MM.1S (cell line): ENCODE measurements at regions not wholly inside any gene's neighbourhood (a gene's known extent, or its start where the extent isn't known, plus 50 kb on each side); places are given as distances from the start of the nearest gene placed in this dataset.
"Not testable (repeated sequence)": the region's sequence is repeated elsewhere in the genome, so short reads cannot be mapped to it uniquely, and the experiment has no call there.

ENCODE experiments used
- DNase-seq: peaks from one replicate; pipeline ENCODE4 v3.0.0-alpha.2; 2015
- H2AFZ ChIP-seq: fragments of 300-600 bp; sonication (generic); 2 replicates; pipeline ENCODE4 v1.6.0; 2016; ENCODE audit warnings: antibody characterized with exemption, low read length
- H3F3A ChIP-seq: fragments of 300-600 bp; sonication (generic); 2 replicates; pipeline ENCODE4 v1.6.1; 2016; ENCODE audit warnings: mild to moderate bottlenecking, antibody characterized with exemption, low read length, moderate library complexity, mixed read lengths; ENCODE audit not compliant: insufficient read depth
- H3K27ac ChIP-seq: fragments of 300-600 bp; sonication (generic); 2 replicates; pipeline ENCODE4 v1.5.1; 2016; ENCODE audit warnings: mild to moderate bottlenecking, low read length
- H3K27me3 ChIP-seq: fragments of 300-600 bp; sonication (generic); replicated peaks from 2 replicates; pipeline ENCODE4 v1.6.0; 2016; ENCODE audit warnings: low read length; ENCODE audit not compliant: insufficient read depth
- H3K36me3 ChIP-seq: fragments of 300-600 bp; sonication (generic); replicated peaks from 2 replicates; pipeline ENCODE4 v1.6.1; 2016; ENCODE audit warnings: mild to moderate bottlenecking, low read length, mixed read lengths; ENCODE audit not compliant: insufficient read depth
- H3K4me1 ChIP-seq: fragments of 300-600 bp; sonication (generic); 2 replicates; pipeline ENCODE4 v1.6.1; 2016; ENCODE audit warnings: low read length, mixed read lengths
- H3K4me2 ChIP-seq: fragments of 300-600 bp; sonication (generic); 2 replicates; pipeline ENCODE4 v1.6.0; 2016; ENCODE audit warnings: low read depth, low read length
- H3K4me3 ChIP-seq: fragments of 300-600 bp; sonication (generic); 2 replicates; pipeline ENCODE4 v1.5.1; 2016; ENCODE audit warnings: low read length, mixed read lengths
- H3K79me2 ChIP-seq: fragments of 300-600 bp; sonication (generic); 2 replicates; pipeline ENCODE4 v1.6.1; 2016; ENCODE audit warnings: mixed run types, low read length, mixed read lengths
- H3K9ac ChIP-seq: fragments of 300-600 bp; sonication (generic); 2 replicates; pipeline ENCODE4 v1.6.1; 2016; ENCODE audit warnings: low read length, mixed read lengths
- H3K9me2 ChIP-seq: fragments of 300-600 bp; sonication (generic); replicated peaks from 2 replicates; pipeline ENCODE4 v1.6.1; 2016; ENCODE audit warnings: mild to moderate bottlenecking, low read length, mixed read lengths; ENCODE audit not compliant: insufficient read depth
- H3K9me3 ChIP-seq: fragments of 300-600 bp; sonication (generic); replicated peaks from 2 replicates; pipeline ENCODE4 v1.6.1; 2016; ENCODE audit warnings: mild to moderate bottlenecking, low read length, mixed read lengths; ENCODE audit not compliant: insufficient read depth
- H4K20me1 ChIP-seq: fragments of 300-600 bp; sonication (generic); 2 replicates; pipeline ENCODE4 v1.6.1; 2016; ENCODE audit warnings: mild to moderate bottlenecking, low read length, moderate library complexity, mixed read lengths; ENCODE audit not compliant: insufficient read depth
- CTCF ChIP-seq: fragments of 300-600 bp; sonication (generic); IDR thresholded peaks from 2 replicates; pipeline ENCODE4 v1.5.1; 2016; ENCODE audit warnings: antibody characterized with exemption, low read length, mixed read lengths
- EZH2 ChIP-seq: fragments of 300-600 bp; sonication (generic); optimal IDR thresholded peaks from 2 replicates; pipeline ENCODE3; 2017; ENCODE audit warnings: low read depth, mild to moderate bottlenecking, antibody characterized with exemption, low read length, mixed read lengths
- EZH2phosphoT487 ChIP-seq: fragments of 300-600 bp; sonication (generic); IDR thresholded peaks from 2 replicates; pipeline ENCODE4 v1.6.1; 2018; ENCODE audit warnings: antibody characterized with exemption, low read length

GRCh38 chr1:78203410-78203982 lies 157.7 kb downstream of the GIPC2 start:
- H3K9ac ChIP-seq, result peak overlapping the region; percentile 12; the same call in 1 of the 2 replicates
- H2AFZ ChIP-seq, result peak overlapping the region; percentile 50

DNA sequence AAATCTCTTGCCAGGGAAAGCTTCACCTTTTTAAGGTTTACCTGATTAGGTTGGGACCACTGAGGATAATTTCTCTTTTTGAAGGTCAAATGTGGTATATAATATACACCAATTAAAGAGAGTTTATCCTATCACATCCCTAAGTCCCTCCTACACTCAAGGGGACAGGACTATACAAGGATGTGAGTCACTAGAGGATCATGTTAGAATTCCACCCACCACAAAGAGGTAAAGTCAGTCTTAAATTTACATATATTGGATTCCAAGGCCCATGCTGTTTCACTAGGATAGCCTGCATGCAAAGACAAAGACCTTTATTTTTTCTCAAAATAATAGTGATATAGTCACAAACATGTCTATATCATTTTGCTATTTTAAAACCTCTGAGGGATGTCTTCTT lies 164.4 kb downstream of the GIPC2 start:
- DNase-seq, result no peak
- no peaks in the 10 kb centered on the region for H3K36me3 ChIP-seq
- no peaks in the 10 kb centered on the region for H3K27me3 ChIP-seq
- no peaks in the 10 kb centered on the region for H4K20me1 ChIP-seq
- no peak overlapping the region for H3K9ac ChIP-seq
- H3K4me1 ChIP-seq, result no peaks in the 10 kb centered on the region
- H3K9me3 ChIP-seq, result no peaks in the 10 kb centered on the region
- H3F3A ChIP-seq, result no peaks in the 10 kb centered on the region
- TF ChIP-seq CTCF, result no peak
- no peak for TF ChIP-seq EZH2phosphoT487
- TF ChIP-seq EZH2, result no peak
- H3K4me2 ChIP-seq, result no peak overlapping the region
- H3K4me3 ChIP-seq, result no peak overlapping the region
- no peak overlapping the region for H2AFZ ChIP-seq
- H3K9me2 ChIP-seq, result no peaks in the 10 kb centered on the region
- H3K27ac ChIP-seq, result no peak overlapping the region
- H3K79me2 ChIP-seq, result no peaks in the 10 kb centered on the region

More at GRCh38 chr1:78203410-78203982, 157.7 kb downstream of the GIPC2 start:
- H3K36me3 ChIP-seq, H3K9me2 ChIP-seq, H3F3A ChIP-seq, H4K20me1 ChIP-seq, H3K9me3 ChIP-seq, H3K79me2 ChIP-seq, H3K27me3 ChIP-seq: not testable (repeated sequence)
- Histone ChIP-seq H3K27ac (peak overlapping the region; percentile 23; the same call in 1 of the 2 replicates), H3K4me1 (0 out of 2 replicates have a peak, but pooled peaks cover 11% of the 10 kb centered on the region), H3K4me3 (peak overlapping the region; percentile 54), H3K4me2 (peak overlapping the region; percentile 83)
- peak; percentile 63 for DNase-seq

- TF ChIP-seq CTCF (no peak), EZH2 (no peak), EZH2phosphoT487 (no peak)
Measured at GRCh38 chr1:78211483-78212092, 165.8 kb downstream of the GIPC2 start.

DNA sequence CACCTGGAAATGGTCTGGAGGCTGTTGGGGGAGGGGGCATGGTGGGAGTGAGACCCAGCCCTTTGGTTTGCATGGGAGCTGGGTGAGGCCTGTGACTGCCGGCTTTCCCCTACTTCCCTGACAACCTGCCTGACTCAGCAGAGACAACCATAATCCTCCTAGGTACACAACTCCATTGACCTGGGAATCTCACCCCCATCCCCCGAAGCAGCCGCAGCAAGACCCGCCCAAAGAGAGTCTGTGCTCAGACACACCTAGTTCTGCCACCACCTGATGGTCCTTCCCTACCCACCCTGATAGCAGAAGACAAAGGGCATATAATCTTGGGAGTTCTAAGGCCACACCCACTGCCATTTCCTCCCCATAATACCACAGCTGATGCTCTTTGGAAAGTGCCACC lies 168.6 kb downstream of the GIPC2 start:
- Histone ChIP-seq H2AFZ (no peak overlapping the region), H3K36me3 (no peaks in the 10 kb centered on the region), H3K27me3 (no peaks in the 10 kb centered on the region), H3K9me2 (no peaks in the 10 kb centered on the region), H3K4me2 (no peak overlapping the region), H4K20me1 (no peaks in the 10 kb centered on the region), H3K9ac (no peak overlapping the region), H3K79me2 (no peaks in the 10 kb centered on the region), H3F3A (no peaks in the 10 kb centered on the region), H3K27ac (no peak overlapping the region), H3K4me3 (no peak overlapping the region), H3K9me3 (no peaks in the 10 kb centered on the region), H3K4me1 (no peaks in the 10 kb centered on the region)
- TF ChIP-seq EZH2phosphoT487, result no peak
- no peak for TF ChIP-seq EZH2
- TF ChIP-seq CTCF, result no peak
- no peak for DNase-seq

More at GRCh38 chr1:78211483-78212092, 165.8 kb downstream of the GIPC2 start:
- Histone ChIP-seq H3K27ac (no peak overlapping the region), H3K27me3 (no peaks in the 10 kb centered on the region), H3K79me2 (no peaks in the 10 kb centered on the region), H3K9me3 (no peaks in the 10 kb centered on the region), H3K4me3 (no peak overlapping the region), H3K4me1 (no peaks in the 10 kb centered on the region), H3K9ac (no peak overlapping the region), H3K36me3 (no peaks in the 10 kb centered on the region), H3F3A (no peaks in the 10 kb centered on the region), H3K9me2 (no peaks in the 10 kb centered on the region), H2AFZ (no peak overlapping the region), H4K20me1 (no peaks in the 10 kb centered on the region), H3K4me2 (no peak overlapping the region)
- DNase-seq, result no peak
